ENCODE measurements at regions not wholly inside any gene's neighbourhood (a gene's known extent, or its start where the extent isn't known, plus 50 kb on each side); places are given as distances from the start of the nearest gene placed in this dataset.

DNA sequence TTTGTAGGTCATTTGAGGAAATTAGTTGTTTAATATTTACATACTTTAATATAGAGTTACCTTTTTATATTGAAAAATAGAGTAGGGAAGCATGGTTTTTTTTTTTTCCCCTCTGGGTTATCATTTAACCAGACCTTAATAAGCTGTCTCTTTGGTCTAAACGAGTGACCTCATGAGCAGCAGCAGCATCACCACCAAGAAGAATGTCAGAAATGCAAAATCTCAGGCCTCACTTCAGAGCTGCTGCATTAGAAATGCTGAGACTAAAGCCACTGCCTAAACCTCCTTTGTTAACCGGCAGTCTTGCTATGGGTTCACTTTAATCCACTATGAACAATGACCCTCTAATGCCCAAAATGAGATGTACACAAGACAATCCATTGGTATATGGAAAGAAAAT lies 733.7 kb upstream of the FAM98A start:
- no peak for DNase-seq (ENCODE audit: low read depth)
- no peak for TF ChIP-seq POLR2A (IDR thresholded peaks at IDR 0.05; ENCODE audit: extremely low read depth, insufficient read length)
- TF ChIP-seq MYC (IDR thresholded peaks at IDR 0.05; ENCODE audit: low read depth, low read length) = no peak
- TF ChIP-seq, protein P1, sequence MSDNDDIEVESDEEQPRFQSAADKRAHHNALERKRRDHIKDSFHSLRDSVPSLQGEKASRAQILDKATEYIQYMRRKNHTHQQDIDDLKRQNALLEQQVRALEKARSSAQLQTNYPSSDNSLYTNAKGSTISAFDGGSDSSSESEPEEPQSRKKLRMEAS (IDR thresholded peaks at IDR 0.05; ENCODE audit: low read depth, low read length) = no peak
- TF ChIP-seq, protein P2, sequence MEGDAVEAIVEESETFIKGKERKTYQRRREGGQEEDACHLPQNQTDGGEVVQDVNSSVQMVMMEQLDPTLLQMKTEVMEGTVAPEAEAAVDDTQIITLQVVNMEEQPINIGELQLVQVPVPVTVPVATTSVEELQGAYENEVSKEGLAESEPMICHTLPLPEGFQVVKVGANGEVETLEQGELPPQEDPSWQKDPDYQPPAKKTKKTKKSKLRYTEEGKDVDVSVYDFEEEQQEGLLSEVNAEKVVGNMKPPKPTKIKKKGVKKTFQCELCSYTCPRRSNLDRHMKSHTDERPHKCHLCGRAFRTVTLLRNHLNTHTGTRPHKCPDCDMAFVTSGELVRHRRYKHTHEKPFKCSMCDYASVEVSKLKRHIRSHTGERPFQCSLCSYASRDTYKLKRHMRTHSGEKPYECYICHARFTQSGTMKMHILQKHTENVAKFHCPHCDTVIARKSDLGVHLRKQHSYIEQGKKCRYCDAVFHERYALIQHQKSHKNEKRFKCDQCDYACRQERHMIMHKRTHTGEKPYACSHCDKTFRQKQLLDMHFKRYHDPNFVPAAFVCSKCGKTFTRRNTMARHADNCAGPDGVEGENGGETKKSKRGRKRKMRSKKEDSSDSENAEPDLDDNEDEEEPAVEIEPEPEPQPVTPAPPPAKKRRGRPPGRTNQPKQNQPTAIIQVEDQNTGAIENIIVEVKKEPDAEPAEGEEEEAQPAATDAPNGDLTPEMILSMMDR (IDR thresholded peaks at IDR 0.05; ENCODE audit: low read depth, low read length) = no peak
- H3K4me3 ChIP-seq (ENCODE audit: low read depth, low read length) = no peak overlapping the region

DNA sequence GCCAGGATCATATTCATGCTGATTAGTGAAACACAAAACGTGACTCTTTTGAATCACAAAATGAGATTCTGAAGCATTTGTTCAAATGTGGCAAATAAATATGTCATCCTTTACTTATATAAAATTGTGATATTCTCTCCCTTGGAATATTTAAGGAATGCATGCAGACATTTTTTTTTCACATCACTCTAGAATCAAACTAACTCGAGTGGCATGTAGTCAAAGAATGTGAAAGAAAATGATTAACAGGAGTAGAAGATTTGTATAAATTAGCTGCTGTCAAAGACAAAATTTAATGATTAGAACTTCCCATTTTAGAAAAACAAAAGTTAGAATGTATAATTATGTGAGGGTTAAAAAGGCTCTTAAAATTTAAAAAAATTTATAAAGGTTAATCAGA lies 721.0 kb upstream of the FAM98A start:
- H3K4me3 ChIP-seq (ENCODE audit: low read depth, low read length) = no peak overlapping the region
- DNase-seq (ENCODE audit: low read depth) = no peak
- TF ChIP-seq MYC (IDR thresholded peaks at IDR 0.05; ENCODE audit: low read depth, low read length) = no peak
- TF ChIP-seq, protein P1 (IDR thresholded peaks at IDR 0.05; ENCODE audit: low read depth, low read length) = no peak
- no peak for TF ChIP-seq POLR2A (IDR thresholded peaks at IDR 0.05; ENCODE audit: extremely low read depth, insufficient read length)
- TF ChIP-seq, protein P2 (IDR thresholded peaks at IDR 0.05; ENCODE audit: low read depth, low read length) = no peak

DNA sequence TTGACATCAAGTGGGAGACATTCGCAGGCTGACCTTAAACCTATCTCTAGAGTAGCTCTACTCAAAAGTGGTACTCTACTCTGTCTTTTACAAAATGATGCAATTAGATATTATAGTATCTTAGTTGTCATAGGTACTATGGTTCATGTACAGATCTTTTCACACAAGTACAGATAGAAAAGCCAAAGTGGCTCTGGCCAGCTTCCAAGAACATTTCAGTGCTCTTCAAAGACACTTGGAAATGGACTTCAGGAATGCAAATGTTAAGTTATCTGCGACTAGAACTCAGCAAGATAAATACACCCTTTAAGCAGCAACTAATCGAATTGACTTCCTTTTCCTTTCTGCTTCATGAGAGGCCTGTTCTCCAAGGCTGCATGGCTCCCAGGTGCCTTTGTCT lies 718.7 kb upstream of the FAM98A start:
- TF ChIP-seq, protein P1 (IDR thresholded peaks at IDR 0.05; ENCODE audit: low read depth, low read length) = no peak
- TF ChIP-seq POLR2A (IDR thresholded peaks at IDR 0.05; ENCODE audit: extremely low read depth, insufficient read length) (no peak), MYC (IDR thresholded peaks at IDR 0.05; ENCODE audit: low read depth, low read length) (no peak)
- TF ChIP-seq, protein P2 (IDR thresholded peaks at IDR 0.05; ENCODE audit: low read depth, low read length) = no peak
- H3K4me3 ChIP-seq (ENCODE audit: low read depth, low read length) = no peak overlapping the region
- no peak for DNase-seq (ENCODE audit: low read depth)

DNA sequence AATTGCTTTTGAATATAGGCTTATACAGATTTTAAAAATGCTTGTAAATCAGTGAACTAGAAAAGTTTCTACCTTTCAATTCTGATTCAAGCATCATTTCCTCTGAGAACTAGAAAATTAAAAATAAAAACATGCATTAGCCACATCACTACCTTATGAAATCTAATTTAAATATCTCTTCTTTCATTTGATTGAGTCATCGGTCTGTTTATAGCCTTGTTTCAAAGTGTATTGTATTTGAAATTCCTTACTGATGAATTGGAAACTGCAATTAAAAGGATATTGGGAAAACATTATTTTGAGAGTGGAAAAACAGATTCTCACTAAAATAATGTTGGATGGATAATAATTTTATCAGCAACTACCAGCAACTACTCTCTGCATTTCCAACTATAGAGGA lies 717.7 kb upstream of the FAM98A start:
- no peak overlapping the region for H3K4me3 ChIP-seq (ENCODE audit: low read depth, low read length)
- TF ChIP-seq, protein P2 (IDR thresholded peaks at IDR 0.05; ENCODE audit: low read depth, low read length) = no peak
- no peak for TF ChIP-seq POLR2A (IDR thresholded peaks at IDR 0.05; ENCODE audit: extremely low read depth, insufficient read length)
- no peak for TF ChIP-seq MYC (IDR thresholded peaks at IDR 0.05; ENCODE audit: low read depth, low read length)
- TF ChIP-seq, protein P1 (IDR thresholded peaks at IDR 0.05; ENCODE audit: low read depth, low read length) = no peak
- no peak for DNase-seq (ENCODE audit: low read depth)

DNA sequence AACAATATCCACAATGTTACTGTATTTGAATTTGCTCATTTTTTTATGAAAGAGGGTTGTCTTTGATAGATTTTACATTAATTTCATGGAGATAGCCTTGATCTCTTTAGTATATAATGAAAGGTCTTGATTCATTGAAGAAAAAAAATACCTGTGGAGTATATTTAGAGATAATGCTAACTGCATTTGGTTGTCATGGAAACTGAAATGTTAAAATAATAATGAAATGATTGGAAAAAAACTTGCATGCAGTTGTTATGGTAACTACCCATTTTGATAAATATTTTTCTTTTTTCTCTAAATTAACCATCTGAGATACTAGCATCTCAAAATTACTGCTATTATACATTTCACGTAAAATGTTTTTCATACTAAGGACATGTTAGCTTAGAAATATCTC lies 712.7 kb upstream of the FAM98A start:
- DNase-seq (ENCODE audit: low read depth) = no peak
- TF ChIP-seq, protein P1 (IDR thresholded peaks at IDR 0.05; ENCODE audit: low read depth, low read length) = no peak
- TF ChIP-seq POLR2A (IDR thresholded peaks at IDR 0.05; ENCODE audit: extremely low read depth, insufficient read length) (no peak), MYC (IDR thresholded peaks at IDR 0.05; ENCODE audit: low read depth, low read length) (no peak)
- TF ChIP-seq, protein P2 (IDR thresholded peaks at IDR 0.05; ENCODE audit: low read depth, low read length) = no peak
- H3K4me3 ChIP-seq (ENCODE audit: low read depth, low read length) = no peak overlapping the region

DNA sequence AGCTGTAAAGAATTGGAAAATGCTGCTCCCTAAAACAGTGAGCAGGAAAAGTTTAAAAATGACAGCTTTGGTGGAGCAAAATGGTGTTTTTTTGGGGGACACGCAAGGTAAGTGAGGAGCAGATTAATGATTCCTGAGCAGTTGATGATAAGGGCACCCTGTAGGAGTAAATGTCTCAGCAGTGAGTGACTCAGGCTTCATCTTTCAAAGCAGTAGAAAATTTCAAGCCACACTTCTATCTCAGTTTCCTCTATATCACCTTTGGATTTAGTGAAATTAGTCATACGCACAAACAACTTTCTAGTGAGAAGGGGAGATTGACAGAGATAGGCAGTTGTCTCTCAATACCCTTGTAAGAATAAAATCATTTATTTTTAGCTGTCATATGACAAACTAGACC lies 709.0 kb upstream of the FAM98A start:
- TF ChIP-seq POLR2A (IDR thresholded peaks at IDR 0.05; ENCODE audit: extremely low read depth, insufficient read length) = no peak
- TF ChIP-seq MYC (IDR thresholded peaks at IDR 0.05; ENCODE audit: low read depth, low read length) = no peak
- TF ChIP-seq, protein P2 (IDR thresholded peaks at IDR 0.05; ENCODE audit: low read depth, low read length) = no peak
- TF ChIP-seq, protein P1 (IDR thresholded peaks at IDR 0.05; ENCODE audit: low read depth, low read length) = no peak
- no peak overlapping the region for H3K4me3 ChIP-seq (ENCODE audit: low read depth, low read length)

More for the DNA sequence above, 709.0 kb upstream of the FAM98A start:
- no peak for DNase-seq (ENCODE audit: low read depth)
